ENCODE measurements at regions not wholly inside any gene's neighbourhood (a gene's known extent, or its start where the extent isn't known, plus 50 kb on each side); places are given as distances from the start of the nearest gene placed in this dataset.

DNA sequence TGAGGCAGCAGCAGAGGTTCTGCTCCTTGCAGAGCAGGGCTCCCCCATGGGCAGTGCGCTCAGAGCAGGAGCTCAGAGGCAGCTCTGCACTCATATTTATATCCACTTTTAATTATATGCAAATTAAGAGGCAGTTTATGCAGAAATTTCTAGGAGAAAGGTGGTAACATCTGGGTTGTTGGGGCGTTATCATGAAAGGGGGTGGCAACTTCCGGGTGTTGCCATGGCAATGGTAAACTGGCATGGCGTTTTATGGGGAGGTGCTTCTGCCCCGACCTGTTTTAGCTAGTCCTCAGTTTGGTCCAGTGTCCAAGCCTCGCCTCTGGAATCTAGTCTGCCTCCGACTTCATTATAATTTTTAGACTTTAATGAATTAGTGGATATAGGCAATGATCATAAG is 1191.7 kb downstream of the TBC1D22A start:
- H3K27ac ChIP-seq = no peak overlapping the region
- no peak for TF ChIP-seq ZFX (IDR thresholded peaks at IDR 0.05; ENCODE audit: borderline replicate concordance)
- TF ChIP-seq, protein P1, sequence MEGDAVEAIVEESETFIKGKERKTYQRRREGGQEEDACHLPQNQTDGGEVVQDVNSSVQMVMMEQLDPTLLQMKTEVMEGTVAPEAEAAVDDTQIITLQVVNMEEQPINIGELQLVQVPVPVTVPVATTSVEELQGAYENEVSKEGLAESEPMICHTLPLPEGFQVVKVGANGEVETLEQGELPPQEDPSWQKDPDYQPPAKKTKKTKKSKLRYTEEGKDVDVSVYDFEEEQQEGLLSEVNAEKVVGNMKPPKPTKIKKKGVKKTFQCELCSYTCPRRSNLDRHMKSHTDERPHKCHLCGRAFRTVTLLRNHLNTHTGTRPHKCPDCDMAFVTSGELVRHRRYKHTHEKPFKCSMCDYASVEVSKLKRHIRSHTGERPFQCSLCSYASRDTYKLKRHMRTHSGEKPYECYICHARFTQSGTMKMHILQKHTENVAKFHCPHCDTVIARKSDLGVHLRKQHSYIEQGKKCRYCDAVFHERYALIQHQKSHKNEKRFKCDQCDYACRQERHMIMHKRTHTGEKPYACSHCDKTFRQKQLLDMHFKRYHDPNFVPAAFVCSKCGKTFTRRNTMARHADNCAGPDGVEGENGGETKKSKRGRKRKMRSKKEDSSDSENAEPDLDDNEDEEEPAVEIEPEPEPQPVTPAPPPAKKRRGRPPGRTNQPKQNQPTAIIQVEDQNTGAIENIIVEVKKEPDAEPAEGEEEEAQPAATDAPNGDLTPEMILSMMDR (IDR thresholded peaks at IDR 0.05) = no peak

DNA sequence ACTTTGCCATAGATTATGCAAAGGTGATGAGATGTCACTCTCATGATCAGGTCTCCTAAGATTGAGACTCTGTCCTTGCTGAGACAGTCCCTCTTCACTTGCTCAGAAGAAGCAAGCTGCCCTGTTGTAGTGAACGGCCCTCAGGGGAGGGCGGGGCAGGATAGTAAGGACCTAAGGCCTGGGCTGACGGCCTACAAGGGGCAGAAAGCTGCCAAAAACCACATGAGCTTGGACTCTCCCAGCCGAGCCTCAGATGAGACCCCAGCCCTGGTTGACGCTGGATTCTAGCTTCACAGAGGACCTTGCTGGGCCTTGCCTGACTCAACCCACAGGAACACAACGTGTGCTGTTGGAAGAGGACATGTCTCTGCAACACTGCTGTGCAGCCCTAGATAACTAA is 1182.5 kb downstream of the TBC1D22A start:
- TF ChIP-seq, protein P1 (IDR thresholded peaks at IDR 0.05) = no peak
- TF ChIP-seq ZFX (IDR thresholded peaks at IDR 0.05; ENCODE audit: borderline replicate concordance) = no peak

DNA sequence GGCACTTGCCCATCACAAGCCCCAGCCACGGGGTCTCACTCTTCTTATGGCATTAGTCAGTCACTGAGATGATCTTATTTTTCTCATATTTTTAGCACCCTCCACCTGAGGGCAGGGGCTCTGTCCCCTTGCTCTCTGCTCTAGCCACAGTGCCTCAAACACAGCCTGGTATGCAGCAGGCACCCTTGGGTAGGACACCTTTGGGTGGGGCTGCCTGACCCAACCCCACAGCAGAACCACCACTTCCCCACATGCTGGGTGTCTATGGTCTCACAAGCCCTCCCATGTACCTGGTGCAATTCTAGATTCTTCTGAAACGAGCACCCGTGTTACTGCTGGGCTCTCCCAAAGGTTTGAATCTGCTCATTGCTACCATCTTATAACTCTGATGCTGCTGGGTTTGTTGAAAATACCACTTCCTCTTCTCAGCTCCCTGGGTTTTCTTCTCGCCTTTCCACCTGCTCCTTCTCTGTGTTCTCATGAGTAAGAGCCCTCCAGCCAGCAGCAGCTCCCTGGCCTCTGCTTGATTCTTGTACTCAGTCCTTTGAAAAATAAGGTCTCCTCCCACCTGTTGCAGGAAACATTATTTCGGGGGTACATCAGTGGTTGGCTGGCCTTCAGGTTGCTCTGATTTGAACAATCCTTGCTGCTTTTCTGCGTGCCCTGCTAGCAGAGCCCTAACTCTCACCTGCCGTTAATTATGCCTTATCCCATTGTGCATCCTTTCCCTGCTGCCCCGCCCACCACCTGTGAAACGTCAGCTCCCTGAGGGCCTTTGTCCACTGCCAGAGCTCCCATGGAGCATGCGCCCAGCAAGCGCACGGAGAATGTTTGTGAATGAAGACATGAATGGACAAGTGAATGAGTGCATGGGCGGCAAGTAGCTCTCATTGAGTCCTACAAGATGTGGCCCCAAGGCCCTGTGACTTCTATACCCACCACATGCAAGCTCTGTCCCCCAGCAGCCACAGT is 1181.6 kb downstream of the TBC1D22A start:
- H3K27ac ChIP-seq = no peak overlapping the region
- TF ChIP-seq, protein P1 (IDR thresholded peaks at IDR 0.05) = no peak
- no peak for TF ChIP-seq ZFX (IDR thresholded peaks at IDR 0.05; ENCODE audit: borderline replicate concordance)

More for the DNA sequence above, 1182.5 kb downstream of the TBC1D22A start:
- H3K27ac ChIP-seq = no peak overlapping the region

DNA sequence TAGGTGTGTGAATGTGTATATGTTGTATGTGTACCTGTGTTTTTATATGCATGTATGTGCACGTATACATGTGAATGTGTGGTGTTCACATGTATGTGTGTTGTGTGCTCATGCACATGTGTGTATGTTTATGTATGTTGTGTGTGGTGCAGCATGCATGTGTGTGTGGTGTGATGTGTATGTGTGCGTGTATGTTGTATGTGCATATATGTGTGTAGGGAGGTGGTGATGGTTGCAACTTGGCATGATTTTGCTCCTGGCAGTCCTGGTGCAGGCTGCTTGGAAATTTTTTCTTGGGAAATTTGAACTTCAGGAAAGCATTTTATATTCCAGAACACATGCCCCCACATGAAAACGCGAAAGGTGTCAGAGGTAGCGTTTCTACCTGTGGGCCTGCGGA is 1177.8 kb downstream of the TBC1D22A start:
- no peak overlapping the region for H3K27ac ChIP-seq
- no peak for TF ChIP-seq ZFX (IDR thresholded peaks at IDR 0.05; ENCODE audit: borderline replicate concordance)
- TF ChIP-seq, protein P1 (IDR thresholded peaks at IDR 0.05) = no peak

DNA sequence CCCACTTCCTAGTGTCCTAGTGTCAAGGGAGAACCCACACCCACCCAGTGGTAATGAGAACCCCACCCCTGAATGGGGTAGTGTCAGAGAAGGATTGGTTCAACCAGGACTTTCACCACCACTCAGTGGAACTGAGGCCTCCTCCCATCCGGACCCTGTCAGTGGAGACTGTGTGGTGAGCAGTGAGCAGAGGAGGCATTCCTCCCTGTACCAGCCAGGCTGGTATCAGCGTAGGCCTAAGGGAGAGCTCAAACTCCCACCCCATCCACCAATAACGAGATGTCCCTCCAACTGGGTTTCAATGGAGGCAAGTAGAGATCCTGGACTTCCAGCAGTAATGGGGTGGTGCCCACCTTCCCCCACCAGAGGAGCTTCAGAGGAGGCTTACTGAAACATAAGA is 1171.4 kb downstream of the TBC1D22A start:
- no peak overlapping the region for H3K27ac ChIP-seq
- TF ChIP-seq ZFX (IDR thresholded peaks at IDR 0.05; ENCODE audit: borderline replicate concordance) = no peak
- TF ChIP-seq, protein P1 (IDR thresholded peaks at IDR 0.05) = no peak

DNA sequence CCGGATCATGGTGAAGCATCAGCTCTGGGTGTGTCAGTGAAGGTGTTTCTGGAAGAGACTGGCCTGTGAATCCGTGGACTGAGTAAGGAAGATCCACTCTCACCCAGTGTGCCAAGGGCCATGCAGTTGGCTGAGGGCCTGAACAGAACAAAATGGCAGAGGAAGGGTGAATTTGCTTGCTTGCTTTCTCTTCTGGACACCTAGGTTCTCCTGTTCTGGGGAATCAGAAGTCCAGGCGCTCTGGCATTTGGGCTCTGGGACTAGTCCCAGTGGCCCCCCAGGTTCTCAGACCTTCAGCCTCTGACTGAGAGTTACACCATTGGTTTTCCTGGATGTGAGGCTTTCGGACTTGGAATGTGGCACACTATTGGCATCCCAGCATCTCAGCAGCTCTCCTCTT is 1170.8 kb downstream of the TBC1D22A start:
- TF ChIP-seq, protein P1 (IDR thresholded peaks at IDR 0.05) = no peak
- TF ChIP-seq ZFX (IDR thresholded peaks at IDR 0.05; ENCODE audit: borderline replicate concordance) = no peak
- H3K27ac ChIP-seq = no peak overlapping the region

DNA sequence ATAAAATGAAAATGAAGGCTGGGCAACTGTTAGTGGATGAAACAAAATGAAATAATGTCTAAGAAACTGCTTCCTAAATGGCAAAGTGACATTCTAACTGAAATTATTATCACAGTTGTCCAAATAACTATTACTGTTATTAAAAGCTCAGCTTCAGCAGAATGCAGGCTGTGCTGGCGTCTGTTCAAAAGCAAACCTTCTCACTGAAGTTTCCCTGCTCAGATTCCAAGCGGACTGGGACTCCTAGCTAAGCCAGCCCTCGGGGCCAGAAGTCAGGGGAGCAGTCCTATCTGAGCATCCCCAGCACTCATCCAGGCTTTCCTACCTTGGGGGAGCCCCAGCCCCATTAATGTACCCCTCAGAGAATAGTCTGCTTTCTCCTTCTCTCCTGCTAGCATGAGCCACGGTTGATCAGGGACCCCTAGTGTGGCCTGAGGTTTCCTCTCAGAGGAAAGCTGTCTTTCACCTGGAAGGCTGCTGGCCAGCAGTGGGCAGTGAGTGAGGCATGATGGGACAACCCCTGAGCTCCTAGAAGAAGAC is 1167.3 kb downstream of the TBC1D22A start:
- TF ChIP-seq ZFX (IDR thresholded peaks at IDR 0.05; ENCODE audit: borderline replicate concordance) = no peak
- TF ChIP-seq, protein P1 (IDR thresholded peaks at IDR 0.05) = no peak
- no peak overlapping the region for H3K27ac ChIP-seq
